ENCODE measurements at regions not wholly inside any gene's neighbourhood (a gene's known extent, or its start where the extent isn't known, plus 50 kb on each side); places are given as distances from the start of the nearest gene placed in this dataset.

DNA sequence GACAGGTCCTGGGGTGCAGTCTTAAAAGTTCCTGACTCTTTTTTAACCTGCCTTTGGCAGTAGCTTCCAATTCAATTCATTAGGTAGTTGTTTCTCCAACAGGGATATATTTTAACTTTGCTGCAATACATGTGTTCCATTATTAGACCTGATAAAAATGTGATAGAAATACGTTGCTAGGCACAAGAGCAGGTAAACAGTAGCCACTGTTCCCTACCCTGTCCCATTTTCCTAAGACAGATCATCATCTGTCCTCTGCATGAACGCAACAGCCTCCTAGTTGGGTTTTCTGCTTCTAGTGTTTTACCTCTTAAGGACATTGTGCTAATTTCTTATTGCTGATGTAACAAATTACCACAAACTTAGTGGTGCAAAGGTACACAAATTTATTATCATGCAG, 156.8 kb downstream of the SNAPC1 start:
- Histone ChIP-seq H3K9me1 (ENCODE audit: insufficient read depth, low read length) (no peaks in the 10 kb centered on the region), H3K18ac (ENCODE audit: low read depth, low read length) (no peak overlapping the region), H2BK120ac (ENCODE audit: low read depth, low read length) (no peak overlapping the region), H3K27ac (ENCODE audit: insufficient read depth, low read length) (no peak overlapping the region), H3K23ac (ENCODE audit: low read depth, low read length) (no peak overlapping the region), H4K8ac (ENCODE audit: low read depth in 2 of 2, low read length in 2 of 2) (no peak overlapping the region), H2BK15ac (ENCODE audit: low read depth, low read length) (no peak overlapping the region), H3K4me3 (ENCODE audit: insufficient read depth, low read depth, low read length) (no peak overlapping the region), H3K4me2 (ENCODE audit: low read depth, low read length) (no peak overlapping the region), H2BK20ac (ENCODE audit: low read depth, low read length) (no peak overlapping the region), H3K79me1 (ENCODE audit: low read depth in 1 of 2, low read length in 2 of 2) (no peaks in the 10 kb centered on the region), H2AK9ac (replicated peaks; ENCODE audit: low read depth, low read length, poor library complexity) (no peak overlapping the region), H3K36me3 (ENCODE audit: control insufficient read depth, insufficient read depth, low read length) (no peaks in the 10 kb centered on the region), H3K9ac (ENCODE audit: low read depth, low read length) (no peak overlapping the region), H3K4me1 (ENCODE audit: control insufficient read depth, insufficient read depth, low read length) (no peaks in the 10 kb centered on the region), H4K20me1 (ENCODE audit: insufficient read depth, low read length) (no peaks in the 10 kb centered on the region), H2BK5ac (ENCODE audit: low read depth, low read length, poor library complexity, severe bottlenecking) (no peak overlapping the region), H2AK5ac (ENCODE audit: low read depth, low read length) (no peak overlapping the region), H3K4ac (ENCODE audit: low read depth, low read length) (no peak overlapping the region), H3K14ac (replicated peaks; ENCODE audit: low read depth, low read length) (no peak overlapping the region), H3K27me3 (ENCODE audit: control insufficient read depth, insufficient read depth, low read length) (peaks cover 2% of the 10 kb centered on the region; the same call in 1 of the 2 replicates), H3K56ac (ENCODE audit: extremely low read depth, insufficient read depth, low read length) (no peak overlapping the region), H2AFZ (replicated peaks; ENCODE audit: low read length, poor library complexity) (no peak overlapping the region), H3K9me3 (ENCODE audit: control insufficient read depth, insufficient read depth, low read length) (peaks cover 2% of the 10 kb centered on the region; the same call in 1 of the 2 replicates), H4K5ac (ENCODE audit: low read depth, low read length) (no peak overlapping the region), H4K91ac (ENCODE audit: insufficient read depth, low read depth, low read length) (no peak overlapping the region)
- no CpG with 5 or more reads among the region's 2 CpGs for WGBS, 2 experiments (ENCODE audit: extremely low coverage in 2 of 2, insufficient read length in 1 of 2)
- intact Hi-C loops (cut with micrococcal nuclease), result no loop called here
- CTCF ChIA-PET, result no interaction called here
- no peak for ATAC-seq (ENCODE audit: low read depth)
- TF ChIP-seq MAZ (IDR thresholded peaks at IDR 0.05; ENCODE audit: borderline replicate concordance, low read depth, low read length) (no peak), RCOR1 (IDR thresholded peaks at IDR 0.05; ENCODE audit: insufficient replicate concordance, low read length) (no peak), SMC3 (IDR thresholded peaks at IDR 0.05; ENCODE audit: low read depth, low read length) (no peak), MAFK (IDR thresholded peaks at IDR 0.05; ENCODE audit: low read depth, low read length) (no peak), POLR2A (IDR thresholded peaks at IDR 0.05; ENCODE audit: low read depth, low read length) (no peak), RFX5 (IDR thresholded peaks at IDR 0.05; ENCODE audit: low read depth, low read length) (no peak), NFE2L2 (IDR thresholded peaks at IDR 0.05; ENCODE audit: low read depth, low read length) (no peak), CEBPB (IDR thresholded peaks at IDR 0.05; ENCODE audit: low read depth, low read length) (no peak), MXI1 (IDR thresholded peaks at IDR 0.05; ENCODE audit: borderline replicate concordance, low read depth, low read length) (no peak), CHD1 (IDR thresholded peaks at IDR 0.05; ENCODE audit: low read depth, low read length) (no peak), RAD21 (IDR thresholded peaks at IDR 0.05; ENCODE audit: low read length) (no peak), FOS (IDR thresholded peaks at IDR 0.05; ENCODE audit: low read depth, low read length) (no peak), BHLHE40 (IDR thresholded peaks at IDR 0.05; ENCODE audit: low read depth, low read length) (no peak)
- TF ChIP-seq, protein P1, sequence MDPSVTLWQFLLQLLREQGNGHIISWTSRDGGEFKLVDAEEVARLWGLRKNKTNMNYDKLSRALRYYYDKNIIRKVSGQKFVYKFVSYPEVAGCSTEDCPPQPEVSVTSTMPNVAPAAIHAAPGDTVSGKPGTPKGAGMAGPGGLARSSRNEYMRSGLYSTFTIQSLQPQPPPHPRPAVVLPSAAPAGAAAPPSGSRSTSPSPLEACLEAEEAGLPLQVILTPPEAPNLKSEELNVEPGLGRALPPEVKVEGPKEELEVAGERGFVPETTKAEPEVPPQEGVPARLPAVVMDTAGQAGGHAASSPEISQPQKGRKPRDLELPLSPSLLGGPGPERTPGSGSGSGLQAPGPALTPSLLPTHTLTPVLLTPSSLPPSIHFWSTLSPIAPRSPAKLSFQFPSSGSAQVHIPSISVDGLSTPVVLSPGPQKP (IDR thresholded peaks at IDR 0.05; ENCODE audit: borderline replicate concordance, low read depth, low read length), result no peak
- TF ChIP-seq, protein P2, sequence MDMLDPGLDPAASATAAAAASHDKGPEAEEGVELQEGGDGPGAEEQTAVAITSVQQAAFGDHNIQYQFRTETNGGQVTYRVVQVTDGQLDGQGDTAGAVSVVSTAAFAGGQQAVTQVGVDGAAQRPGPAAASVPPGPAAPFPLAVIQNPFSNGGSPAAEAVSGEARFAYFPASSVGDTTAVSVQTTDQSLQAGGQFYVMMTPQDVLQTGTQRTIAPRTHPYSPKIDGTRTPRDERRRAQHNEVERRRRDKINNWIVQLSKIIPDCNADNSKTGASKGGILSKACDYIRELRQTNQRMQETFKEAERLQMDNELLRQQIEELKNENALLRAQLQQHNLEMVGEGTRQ (IDR thresholded peaks at IDR 0.05; ENCODE audit: low read depth, low read length), result no peak
- TF ChIP-seq, protein P3, sequence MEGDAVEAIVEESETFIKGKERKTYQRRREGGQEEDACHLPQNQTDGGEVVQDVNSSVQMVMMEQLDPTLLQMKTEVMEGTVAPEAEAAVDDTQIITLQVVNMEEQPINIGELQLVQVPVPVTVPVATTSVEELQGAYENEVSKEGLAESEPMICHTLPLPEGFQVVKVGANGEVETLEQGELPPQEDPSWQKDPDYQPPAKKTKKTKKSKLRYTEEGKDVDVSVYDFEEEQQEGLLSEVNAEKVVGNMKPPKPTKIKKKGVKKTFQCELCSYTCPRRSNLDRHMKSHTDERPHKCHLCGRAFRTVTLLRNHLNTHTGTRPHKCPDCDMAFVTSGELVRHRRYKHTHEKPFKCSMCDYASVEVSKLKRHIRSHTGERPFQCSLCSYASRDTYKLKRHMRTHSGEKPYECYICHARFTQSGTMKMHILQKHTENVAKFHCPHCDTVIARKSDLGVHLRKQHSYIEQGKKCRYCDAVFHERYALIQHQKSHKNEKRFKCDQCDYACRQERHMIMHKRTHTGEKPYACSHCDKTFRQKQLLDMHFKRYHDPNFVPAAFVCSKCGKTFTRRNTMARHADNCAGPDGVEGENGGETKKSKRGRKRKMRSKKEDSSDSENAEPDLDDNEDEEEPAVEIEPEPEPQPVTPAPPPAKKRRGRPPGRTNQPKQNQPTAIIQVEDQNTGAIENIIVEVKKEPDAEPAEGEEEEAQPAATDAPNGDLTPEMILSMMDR (conservative IDR thresholded peaks at IDR 0.05; ENCODE audit: low read depth, low read length), result no peak
- DNase-seq, result no peak
- POLR2A ChIA-PET (ENCODE audit: unreplicated experiment), result no interaction called here
- no TSS peak for BruUV-seq (replicated peaks)
- in situ Hi-C loops (cut with MboI; ENCODE audit: low sequenced_read_pairs), result no loop called here
- dilution Hi-C loops (cut with HindIII; ENCODE audit: low sequenced_read_pairs, unreplicated experiment), result loop anchor here (25.0 kb wide), 1 partner anchor 218 kb away; no protein-coding TSS in a partner anchor

All from IMR-90 (cell line).